Hepatocyte (in vitro differentiated cells): ENCODE measurements at regions not wholly inside any gene's neighbourhood (a gene's known extent, or its start where the extent isn't known, plus 50 kb on each side); places are given as distances from the start of the nearest gene placed in this dataset.
"Not testable (repeated sequence)": the region's sequence is repeated elsewhere in the genome, so short reads cannot be mapped to it uniquely, and the experiment has no call there.

Experiments
- EZH2phosphoT487 ChIP-seq: fragments of 200-600 bp; sonication (generic); IDR thresholded peaks from one replicate; pipeline ENCODE4 v1.6.1; 2018; ENCODE audit warnings: antibody characterized with exemption, mild to moderate bottlenecking, low read depth, moderate library complexity; ENCODE audit not compliant: unreplicated experiment, severe bottlenecking
- TF ChIP-seq, protein P1 (sequence below): fragments of 200-600 bp; sonication (generic); IDR thresholded peaks from 2 replicates; pipeline ENCODE4 v1.5.1; 2016; ENCODE audit warnings: antibody characterized with exemption, mild to moderate bottlenecking; ENCODE audit not compliant: poor library complexity

DNA sequence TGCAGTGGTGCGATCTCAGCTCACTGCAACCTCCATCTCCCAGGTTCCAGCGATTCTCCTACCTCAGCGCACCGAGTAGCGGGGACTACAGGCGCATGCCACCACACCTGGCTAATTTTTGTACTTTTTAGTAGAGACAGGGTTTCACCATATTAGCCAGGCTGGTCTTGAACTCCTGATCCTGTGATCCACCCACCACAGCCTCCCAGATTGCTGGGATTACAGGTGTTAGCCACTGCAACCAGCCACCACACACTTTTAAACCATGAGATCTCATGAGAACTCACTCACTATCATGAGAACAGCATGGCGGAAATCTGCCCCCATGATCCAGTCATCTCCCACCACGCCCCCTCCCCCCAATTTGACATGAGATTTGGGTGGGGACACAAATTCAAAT lies 636.9 kb downstream of the MCTP2 start:
- TF ChIP-seq, protein P1, sequence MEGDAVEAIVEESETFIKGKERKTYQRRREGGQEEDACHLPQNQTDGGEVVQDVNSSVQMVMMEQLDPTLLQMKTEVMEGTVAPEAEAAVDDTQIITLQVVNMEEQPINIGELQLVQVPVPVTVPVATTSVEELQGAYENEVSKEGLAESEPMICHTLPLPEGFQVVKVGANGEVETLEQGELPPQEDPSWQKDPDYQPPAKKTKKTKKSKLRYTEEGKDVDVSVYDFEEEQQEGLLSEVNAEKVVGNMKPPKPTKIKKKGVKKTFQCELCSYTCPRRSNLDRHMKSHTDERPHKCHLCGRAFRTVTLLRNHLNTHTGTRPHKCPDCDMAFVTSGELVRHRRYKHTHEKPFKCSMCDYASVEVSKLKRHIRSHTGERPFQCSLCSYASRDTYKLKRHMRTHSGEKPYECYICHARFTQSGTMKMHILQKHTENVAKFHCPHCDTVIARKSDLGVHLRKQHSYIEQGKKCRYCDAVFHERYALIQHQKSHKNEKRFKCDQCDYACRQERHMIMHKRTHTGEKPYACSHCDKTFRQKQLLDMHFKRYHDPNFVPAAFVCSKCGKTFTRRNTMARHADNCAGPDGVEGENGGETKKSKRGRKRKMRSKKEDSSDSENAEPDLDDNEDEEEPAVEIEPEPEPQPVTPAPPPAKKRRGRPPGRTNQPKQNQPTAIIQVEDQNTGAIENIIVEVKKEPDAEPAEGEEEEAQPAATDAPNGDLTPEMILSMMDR, result not testable (repeated sequence)
- not testable (repeated sequence) for TF ChIP-seq EZH2phosphoT487
